RKO (cell line): ENCODE measurements at regions not wholly inside any gene's neighbourhood (a gene's known extent, or its start where the extent isn't known, plus 50 kb on each side); places are given as distances from the start of the nearest gene placed in this dataset.
A peak's percentile ranks its signal among the peaks of the same experiment; 100 is the strongest.
"Not testable (repeated sequence)": the region's sequence is repeated elsewhere in the genome, so short reads cannot be mapped to it uniquely, and the experiment has no call there.

Experiments
- DNase-seq: peaks from one replicate; pipeline ENCODE4 v3.0.0-alpha.2; 2016; ENCODE audit warnings: low spot score

DNA sequence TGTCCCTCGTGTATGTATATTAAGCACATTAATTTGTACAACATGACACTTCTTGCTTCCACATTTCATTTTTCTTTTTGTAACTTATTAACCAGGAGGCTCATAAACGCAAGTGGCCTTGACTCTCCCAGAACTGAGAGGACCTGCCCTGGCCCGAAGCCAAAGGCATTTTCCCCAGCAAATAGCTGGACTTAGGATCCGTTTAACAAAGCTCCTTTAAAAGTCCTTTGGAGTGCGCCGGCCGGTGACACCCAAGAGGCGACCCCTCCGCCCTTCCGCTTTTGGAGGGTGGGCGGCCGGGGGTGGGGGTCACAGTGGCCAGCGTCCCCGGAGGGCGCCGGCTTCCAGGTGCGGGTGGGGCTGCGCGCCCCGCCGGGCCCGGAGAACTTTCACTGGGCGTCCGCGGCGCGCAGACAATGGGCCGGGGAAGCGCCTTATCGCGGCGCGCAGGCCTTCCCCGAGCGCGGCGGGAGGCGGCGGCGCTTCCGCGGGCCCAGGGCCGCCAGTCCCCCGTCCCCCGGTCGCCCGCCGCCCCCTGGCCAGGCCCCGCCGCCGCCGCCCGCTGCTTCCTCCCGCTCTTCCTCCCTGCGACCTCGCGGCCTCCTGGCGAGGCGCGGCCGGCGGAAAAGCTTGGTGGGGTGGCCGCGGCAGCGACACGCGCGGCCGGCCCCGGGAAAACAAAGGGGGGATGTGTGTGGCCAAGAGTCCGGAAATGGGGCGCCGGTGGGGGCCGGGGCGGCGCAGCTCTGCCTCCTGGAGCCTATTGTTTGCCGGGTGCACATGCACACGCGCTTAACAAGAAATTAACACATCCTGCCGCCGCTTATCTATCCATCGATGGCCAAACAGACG is 613.4 kb downstream of the MCTP2 start:
- peak; percentile 11 for DNase-seq

DNA sequence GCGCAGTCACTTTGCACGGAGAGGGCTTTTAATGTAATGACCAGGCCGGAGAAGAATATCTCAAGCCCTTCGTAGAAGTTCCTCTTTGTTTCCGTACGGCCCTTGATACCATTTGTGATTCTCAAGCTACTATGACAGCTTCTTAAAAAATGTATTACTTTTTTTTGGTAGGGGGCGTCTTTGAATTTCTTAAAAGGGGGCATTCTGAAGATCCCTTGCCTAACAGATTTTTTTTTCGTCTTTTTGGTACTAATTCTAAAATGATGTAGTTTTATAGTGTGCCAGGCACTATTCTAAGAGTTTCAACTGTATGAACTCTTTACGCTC is 614.0 kb downstream of the MCTP2 start:
- DNase-seq = no peak

DNA sequence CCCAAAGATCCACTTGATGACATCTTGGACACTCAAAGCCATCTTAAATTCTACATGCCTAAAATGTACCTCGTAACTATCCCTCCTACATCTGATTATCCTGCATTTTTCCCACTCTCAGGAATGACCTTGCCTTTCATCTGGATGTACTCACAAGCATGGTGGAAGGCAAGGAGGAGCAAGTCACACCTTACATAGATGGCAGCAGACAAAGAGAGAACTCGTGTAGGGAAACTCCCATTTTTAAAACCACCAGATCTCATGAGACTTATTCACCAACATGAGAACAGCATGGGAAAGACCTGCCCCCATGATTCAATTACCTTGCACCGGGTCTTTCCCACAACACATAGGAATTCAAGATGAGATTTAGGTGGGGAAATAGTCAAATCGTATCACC is 616.0 kb downstream of the MCTP2 start:
- no peak for DNase-seq

DNA sequence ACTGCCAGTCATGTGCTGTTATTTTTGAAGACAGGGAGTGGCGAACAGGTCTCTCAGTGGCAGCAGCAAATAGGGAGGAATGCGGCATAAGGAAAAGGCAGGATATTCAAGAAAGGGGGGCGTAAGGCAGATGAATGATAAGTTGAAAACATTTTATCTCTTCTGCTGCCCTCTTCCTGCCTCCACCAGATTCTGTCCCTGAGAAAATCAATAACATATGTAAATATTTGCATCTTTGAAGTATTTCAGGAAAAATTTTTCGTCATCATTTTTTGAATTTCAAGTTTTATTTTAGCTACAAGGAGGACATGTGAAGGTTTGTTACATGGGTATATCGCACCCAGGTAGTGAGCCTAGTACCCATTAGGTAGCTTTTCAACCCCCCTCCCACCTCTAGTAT is 616.7 kb downstream of the MCTP2 start:
- DNase-seq = no peak

DNA sequence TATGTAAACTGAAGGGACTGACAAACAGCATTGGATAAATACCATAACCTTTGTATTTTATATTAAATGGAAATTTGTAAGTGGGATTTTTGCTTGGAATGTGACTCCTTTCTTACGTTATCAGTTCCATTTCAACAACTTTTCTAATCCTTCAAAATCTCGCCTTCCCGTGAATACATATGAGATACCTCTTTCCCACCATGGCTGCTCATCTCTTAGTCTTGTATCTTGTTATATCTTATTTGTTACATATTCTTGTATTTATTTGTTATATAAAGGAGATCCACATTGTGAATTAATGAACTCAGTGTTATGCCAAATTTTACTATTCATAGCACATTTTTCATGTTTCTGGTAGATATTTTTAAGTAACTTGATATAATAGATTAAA is 623.7 kb downstream of the MCTP2 start:
- DNase-seq = no peak

DNA sequence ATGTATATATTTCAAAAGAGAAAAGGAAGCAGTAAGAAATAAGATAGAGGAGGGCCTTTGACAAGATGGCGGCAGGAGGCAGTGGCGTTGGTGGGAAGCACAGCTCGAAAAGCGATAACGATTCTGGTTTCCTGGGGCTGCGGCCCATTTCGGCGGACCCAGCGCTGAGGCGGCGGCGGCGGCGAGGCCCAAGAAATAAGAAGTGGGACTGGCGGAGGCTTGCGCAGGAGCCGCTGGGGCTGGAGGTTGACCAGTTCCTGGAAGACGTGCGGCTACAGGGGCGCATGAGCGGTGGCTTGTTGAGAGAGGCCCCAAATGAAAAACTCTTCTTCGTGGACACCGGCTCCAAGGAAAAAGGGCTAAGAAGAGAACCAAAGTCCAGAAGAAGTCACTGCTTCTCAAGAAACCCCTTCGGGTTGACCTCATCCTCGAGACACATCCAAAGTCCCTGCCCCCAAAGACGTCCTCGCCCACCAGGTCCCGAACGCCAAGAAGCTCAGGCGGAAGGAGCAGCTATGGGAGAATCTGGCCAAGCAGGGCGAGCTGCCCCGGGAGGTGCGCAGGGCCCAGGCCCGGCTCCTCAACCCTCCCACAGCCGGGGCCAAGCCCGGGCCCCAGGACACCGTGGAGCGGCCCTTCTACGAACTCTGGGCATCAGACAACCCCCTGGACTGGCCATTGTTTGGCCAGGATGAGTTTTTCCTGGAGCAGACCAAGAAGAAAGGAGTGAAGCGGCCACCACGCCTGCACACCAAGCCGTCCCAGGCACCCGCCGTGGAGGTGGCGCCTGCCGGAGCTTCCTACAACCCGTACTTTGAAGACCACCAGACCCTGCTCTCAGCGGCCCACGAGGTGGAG is 624.3 kb downstream of the MCTP2 start:
- DNase-seq = no peak

DNA sequence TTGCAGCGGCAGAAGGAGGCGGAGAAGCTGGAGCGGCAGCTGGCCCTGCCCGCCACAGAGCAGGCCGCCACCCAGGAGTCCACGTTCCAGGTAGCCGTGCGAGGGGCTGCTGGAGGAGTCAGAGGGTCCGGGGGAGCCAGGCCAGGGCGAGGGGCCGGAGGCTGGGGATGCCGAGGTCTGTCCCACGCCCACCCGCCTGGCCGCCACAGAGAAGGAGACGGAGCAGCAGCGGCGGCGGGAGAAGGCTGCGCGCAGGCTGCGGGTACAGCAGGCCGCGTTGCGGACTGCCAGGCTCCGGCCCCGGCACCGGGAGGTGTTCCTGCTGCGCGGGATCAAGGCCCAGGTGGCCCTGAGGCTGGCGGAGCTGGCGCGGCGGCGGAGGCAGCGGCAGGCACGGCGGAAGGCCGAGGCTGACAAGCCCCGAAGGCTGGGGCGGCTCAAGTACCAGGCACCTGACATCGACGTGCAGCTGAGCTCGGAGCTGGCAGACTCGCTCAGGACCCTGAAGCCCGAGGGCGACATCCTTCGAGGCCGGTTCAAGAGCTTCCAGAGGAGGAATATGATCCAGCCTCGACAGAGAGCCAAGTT is 625.0 kb downstream of the MCTP2 start:
- DNase-seq = no peak

DNA sequence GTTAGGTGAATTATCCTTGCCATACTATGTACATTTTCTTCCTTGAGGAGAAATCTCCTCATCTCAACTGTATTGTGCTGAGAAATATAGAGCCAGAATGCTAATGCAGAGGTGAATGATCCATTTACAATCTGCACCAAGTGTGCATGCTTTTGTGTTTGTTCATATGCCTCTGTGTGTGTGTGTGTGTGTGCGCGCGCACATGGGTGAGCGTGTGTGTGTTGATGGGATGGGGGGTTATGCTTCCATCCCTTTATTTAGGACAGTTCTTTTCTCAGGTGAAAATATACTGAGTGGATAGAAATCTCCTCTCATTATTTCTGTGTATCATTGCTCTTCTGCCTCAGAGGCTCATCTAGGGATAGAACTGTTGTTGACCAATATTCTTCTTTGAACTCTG is 626.1 kb downstream of the MCTP2 start:
- no peak for DNase-seq

DNA sequence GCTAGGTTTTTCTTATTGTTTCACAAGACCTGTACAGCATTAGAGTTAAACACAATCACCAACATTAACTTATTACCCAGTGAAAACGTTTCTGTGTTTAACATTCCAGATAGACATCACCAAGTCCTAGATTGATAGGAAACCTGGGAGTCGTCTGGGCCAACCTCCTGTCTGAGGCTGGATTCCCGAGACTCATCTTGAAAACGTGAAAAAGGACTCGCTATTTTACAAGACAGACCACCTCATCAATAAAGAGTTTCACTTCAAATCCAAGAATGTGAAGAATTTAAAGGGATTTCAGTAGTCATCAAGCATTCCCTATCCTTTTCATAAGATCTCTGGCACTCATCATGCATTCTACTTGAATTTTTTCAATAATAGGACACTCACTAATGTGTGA is 626.6 kb downstream of the MCTP2 start:
- DNase-seq = no peak

DNA sequence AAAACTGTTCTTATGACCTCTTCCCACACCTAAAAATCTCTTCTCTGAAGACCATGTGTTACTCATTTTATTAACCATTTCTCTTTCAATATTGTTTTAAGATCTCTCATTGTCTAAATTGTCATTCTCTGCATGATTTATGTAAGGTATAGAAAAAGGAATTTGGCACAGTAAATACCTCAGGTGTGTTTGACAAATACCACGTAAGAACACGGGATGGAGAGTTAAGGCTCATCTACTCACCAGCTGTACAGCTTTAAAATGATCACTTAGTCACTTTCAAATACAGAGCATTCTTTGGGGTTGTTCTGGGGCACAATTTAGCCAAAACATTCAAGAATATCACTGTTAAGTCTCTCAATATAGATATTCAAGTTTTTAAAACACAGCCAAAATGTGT is 627.1 kb downstream of the MCTP2 start:
- DNase-seq = no peak

DNA sequence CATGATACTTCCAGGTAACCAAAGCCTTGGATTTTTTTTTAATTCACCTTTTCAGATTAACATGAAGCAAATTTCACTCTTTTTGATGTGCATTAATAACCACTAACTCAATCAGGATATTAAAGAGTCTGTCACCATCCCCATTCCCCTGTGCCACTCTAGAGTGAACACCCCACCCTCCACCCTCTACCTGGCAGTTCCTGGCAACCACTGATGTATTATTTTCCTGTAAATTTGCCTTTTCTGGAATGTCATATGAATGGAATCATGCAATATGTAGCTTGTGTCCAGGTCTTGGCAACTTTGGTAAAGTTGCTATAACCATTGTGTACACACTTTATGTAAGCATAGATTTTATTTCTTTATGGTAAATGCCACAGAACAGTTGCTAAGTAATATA is 627.6 kb downstream of the MCTP2 start:
- DNase-seq = no peak

DNA sequence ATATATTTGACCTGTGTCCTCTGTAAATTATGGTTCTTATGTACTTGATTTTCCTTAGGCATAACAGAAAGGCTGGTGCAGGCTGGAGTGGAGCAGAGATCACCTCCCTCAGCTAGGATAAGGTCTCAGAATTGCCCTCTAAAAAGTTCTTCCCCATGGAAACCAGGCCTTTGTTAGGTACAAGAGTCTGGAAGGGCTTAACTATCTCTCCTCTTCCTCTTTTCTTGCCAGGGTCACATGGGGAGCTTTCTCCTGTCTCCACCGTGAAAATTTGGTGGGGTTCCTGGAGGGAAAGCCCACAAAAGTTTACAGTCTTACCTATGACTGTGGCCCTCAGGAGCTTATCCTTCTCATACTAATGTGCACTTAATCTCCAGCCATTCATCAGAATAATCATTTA is 633.2 kb downstream of the MCTP2 start:
- DNase-seq = no peak

DNA sequence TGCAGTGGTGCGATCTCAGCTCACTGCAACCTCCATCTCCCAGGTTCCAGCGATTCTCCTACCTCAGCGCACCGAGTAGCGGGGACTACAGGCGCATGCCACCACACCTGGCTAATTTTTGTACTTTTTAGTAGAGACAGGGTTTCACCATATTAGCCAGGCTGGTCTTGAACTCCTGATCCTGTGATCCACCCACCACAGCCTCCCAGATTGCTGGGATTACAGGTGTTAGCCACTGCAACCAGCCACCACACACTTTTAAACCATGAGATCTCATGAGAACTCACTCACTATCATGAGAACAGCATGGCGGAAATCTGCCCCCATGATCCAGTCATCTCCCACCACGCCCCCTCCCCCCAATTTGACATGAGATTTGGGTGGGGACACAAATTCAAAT is 636.9 kb downstream of the MCTP2 start:
- DNase-seq = not testable (repeated sequence)

DNA sequence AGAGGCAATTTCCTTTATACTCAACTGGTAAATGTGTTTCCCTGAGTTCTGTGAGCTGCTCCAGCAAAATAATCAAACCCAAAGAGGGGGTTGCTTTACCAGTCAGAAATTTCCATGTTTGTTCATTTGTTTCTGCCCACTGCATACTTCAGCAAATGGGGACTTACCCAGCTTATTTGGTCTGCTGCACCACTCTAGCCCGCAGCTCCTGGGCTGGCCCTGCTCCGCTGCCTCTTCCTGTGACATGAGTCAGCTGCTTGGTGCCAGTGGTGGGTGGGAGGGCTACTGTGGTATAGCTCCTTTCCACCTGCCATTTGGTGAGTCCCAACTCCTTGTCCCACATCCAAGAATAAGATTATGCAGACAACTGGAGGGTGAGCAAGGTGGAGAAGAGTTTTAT is 644.2 kb downstream of the MCTP2 start:
- DNase-seq = no peak

DNA sequence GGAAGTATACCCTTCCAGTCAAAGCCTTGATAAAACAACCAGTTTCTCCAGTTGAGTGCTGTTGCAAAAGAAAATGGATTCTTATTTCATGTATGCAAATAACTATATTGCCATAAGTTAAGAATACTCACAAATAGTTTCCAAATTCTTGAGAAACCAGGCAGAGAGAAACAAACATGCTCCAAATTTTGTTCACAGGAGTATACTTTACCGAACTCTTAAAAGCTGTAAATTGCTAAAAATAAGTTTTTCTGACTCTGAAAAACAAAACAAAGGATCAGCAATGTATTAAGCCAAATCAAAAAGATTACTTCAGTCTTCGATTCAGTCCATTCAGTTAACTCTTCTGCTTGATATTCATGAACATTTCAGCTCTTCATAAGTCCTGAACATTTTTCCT is 646.5 kb downstream of the MCTP2 start:
- DNase-seq = no peak

DNA sequence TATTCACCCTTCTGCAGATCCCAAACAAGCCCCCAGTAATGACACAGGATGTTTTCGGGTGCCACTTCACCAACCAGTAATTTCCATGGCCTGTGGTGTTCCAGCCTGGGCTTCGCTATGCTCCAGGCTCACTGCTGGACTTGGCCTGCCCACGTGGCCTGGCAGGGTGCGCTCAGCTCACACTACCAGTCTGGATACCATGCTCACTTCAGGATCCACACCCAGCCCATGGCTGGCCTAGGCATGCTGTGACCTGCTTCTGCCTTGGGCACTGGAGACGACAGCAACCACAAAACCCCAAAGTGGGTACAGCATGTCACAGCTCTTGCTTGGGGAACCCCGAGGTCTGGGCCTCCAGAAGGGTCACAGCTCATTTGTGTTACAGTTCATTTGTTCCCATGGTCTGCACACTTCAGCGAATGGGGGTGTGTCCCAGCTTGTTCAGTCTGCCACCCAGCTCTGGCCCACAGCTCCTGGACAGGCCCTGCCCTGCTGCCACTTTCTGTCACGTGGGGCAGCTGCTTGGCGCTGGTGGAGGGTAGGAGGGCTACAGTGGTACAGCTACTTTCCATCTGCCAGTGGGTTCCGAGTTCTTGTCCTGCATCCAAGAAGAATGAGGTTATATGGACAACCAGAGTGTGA is 650.8 kb downstream of the MCTP2 start:
- DNase-seq = no peak

DNA sequence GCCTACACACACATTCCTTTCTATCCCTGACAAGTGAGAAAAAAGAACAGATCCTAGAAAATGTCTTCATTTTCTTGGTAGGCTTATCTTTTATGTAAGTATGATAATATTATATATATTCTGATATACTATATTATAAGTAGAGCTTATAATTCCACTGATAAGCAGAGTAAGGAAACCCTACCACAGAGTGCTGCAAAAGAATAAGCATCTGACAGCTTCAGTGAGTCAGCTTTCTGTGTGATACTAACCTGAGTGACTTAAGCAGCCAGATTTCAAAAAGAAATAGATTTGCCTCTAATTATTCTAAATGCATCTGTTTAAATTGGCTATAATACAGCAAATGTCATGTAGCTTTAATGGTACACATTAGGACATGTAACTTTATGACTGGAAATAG is 656.0 kb downstream of the MCTP2 start:
- DNase-seq = no peak

DNA sequence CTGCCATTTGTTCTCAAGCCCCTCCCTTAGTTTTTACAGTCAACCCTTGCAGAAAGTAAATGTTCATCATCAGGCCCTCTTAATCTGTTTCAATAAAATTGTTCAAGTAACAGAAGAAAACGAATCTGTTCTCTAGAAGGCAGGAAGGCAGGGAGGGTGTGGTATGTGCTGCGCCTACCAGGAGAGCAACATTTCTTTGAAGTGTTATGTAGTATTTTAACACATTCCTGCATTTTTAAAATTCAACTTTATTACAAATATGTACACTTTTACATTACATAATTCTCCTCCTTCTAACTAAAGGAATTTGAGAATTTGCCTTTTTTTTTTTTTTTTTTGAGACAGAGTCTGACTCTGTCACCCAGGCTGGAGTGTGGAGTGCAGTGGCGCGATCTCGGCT is 657.8 kb downstream of the MCTP2 start:
- DNase-seq = no peak

DNA sequence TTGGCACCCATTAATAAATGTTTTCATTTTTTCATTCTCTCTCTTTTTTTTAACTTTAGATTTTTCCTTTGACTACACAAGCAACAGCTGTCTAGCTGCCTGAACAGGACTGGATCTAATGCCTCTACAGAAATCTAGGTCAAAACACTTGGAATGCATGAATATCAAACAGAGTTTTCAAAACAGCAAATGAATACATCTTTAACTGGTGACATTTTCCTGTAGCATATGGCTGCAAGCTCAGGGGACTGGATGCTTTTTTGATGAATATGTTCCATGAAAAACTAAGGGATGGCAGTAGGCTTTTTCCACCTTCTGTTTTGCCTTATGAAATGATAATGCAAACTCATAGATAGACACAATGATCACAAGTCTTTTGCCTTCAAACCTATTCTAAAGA is 661.7 kb downstream of the MCTP2 start:
- no peak for DNase-seq

DNA sequence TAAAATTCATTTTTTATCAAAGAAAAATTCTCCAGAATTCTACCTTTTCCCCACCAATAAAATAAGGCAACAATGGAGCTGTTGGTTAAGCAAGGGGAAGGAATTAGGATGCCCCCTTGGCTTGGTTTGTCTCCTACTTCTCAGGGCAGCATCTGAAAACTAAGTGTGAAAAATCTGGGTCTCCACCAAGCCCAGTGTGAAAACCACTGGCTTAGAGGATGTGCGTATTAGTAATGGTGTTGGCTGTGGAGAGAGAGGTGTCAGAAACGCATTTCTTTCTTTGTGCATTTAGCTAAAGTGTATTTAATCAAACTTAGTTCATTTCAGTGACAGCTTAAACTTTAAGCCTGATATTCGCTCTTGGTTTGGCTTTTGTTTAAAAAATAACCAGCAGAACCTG is 662.7 kb downstream of the MCTP2 start:
- no peak for DNase-seq

DNA sequence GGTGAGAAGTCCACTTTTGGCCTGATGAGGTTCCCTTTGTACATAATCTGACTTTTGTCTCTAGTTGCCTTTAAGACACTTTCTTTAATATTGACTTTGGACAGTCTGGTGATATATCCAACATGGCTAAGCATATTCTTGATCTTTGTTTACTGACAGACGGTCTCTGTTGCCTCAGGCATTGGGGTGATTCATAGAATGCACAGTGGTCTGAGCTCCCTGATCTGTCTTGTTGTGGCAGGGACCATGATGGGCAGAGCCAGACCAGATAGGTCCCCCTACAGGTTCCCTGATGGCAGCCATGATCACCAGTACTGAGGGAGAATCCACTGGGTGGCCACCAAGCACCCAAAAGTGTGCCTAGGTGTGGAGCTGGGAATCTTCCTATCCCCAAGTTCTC is 678.1 kb downstream of the MCTP2 start:
- DNase-seq = no peak

DNA sequence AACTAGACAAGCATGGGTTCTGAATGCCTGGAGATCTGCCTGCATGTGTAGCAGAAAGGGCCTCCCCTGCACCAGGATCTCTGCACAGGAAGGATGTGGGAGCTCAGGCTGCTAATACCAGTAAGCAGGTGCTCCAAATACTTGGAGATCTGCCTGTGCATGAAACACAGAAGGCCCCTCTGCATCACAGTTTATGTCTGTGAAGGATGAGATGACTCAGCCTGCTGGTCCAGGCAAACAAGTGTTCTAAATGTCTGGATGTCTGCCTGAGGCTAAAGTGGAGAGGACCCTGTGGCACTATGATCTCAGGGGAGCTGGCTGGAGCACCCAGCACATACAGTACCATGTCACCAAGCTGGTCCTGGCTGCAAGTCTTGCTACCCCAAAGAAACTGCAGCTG is 678.8 kb downstream of the MCTP2 start:
- no peak for DNase-seq

DNA sequence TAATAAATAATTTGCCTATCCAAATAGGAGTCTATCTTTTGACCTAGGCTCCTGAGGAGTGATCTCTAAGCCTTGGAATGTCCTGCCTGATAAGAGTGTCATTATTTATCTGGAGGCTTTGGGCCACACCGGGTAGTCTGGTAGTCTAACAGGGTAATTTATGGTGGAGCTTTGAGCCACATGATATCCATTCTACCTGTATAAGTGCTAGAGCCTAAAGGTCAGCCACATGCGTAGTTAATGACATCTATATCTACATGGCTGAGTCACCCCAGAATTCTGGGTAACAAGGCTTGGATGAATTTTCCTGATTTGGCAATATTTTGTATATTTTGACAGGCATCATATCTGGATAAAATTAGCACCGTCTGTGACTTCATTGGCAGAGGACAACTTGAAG is 681.4 kb downstream of the MCTP2 start:
- no peak for DNase-seq
